Activated naive CD4-positive, alpha-beta T cell treated with anti-CD3 and anti-CD28 coated beads, Interleukin-2, amount 50 U/mL, for 72 hours (primary cell): ENCODE measurements at regions not wholly inside any gene's neighbourhood (a gene's known extent, or its start where the extent isn't known, plus 50 kb on each side); places are given as distances from the start of the nearest gene placed in this dataset.
"Not testable (repeated sequence)": the region's sequence is repeated elsewhere in the genome, so short reads cannot be mapped to it uniquely, and the experiment has no call there.

Source experiments
- ATAC-seq, 2 donors: fragments of 150-1000 bp; cut with Tn5 transposase; 2 replicates each; pipeline ENCODE4 v1.10.0; 2021; ENCODE audit warnings: mild to moderate bottlenecking in 2 of 2, moderate library complexity in 2 of 2
- DNase-seq, 2 donors: peaks; one replicate each; pipeline ENCODE4 v3.0.0; 2021 to 2022; ENCODE audit warnings: low spot score in 2 of 2
- H3K27ac Mint-ChIP-seq, 2 donors: one replicate each; pipeline ENCODE4 v1.8.0; 2022; ENCODE audit warnings: mild to moderate bottlenecking in 2 of 2, mixed read lengths in 2 of 2
- H3K36me3 Mint-ChIP-seq, 2 donors: one replicate each; pipeline ENCODE4 v1.8.0; 2022; ENCODE audit warnings: mixed read lengths in 2 of 2
- H3K9me3 Mint-ChIP-seq, 2 donors: one replicate each; pipeline ENCODE4 v1.8.0; 2022; ENCODE audit warnings: mixed read lengths in 2 of 2

DNA sequence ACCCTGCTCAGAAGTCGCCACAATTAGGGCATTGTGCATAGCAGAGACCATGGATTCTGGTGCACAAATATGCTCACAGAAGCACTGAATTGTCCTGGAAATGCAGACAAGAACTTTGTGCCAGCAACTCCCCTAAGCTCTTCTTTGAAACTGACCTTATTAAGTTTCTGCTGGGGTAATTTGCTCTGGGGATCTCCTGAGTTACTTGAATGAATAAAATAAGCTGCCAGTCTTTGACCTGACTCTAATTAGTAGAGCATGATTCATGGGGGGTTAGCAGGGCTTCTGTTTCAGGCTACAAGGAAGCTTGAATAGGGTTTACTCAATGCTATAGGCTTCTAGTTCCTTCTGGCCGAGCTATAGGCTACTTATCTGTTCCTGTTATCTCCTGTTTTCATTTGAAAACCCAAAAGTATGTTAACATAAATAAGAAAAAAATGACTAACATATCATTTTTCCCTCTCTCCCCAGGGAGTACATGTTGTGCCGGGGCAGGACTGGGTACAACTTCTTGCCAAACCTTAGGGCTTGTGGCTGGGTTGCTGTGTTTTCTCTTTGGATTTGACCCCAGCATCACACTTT lies 169.0 kb upstream of the TMEM229A start:
- Mint-ChIP-seq H3K9me3 (peaks cover 0 to 17% of the 10 kb centered on the region in 2 donors), H3K27ac (no peak overlapping the region), H3K36me3 (no peaks in the 10 kb centered on the region)
- DNase-seq: no peak
- no peak for ATAC-seq

DNA sequence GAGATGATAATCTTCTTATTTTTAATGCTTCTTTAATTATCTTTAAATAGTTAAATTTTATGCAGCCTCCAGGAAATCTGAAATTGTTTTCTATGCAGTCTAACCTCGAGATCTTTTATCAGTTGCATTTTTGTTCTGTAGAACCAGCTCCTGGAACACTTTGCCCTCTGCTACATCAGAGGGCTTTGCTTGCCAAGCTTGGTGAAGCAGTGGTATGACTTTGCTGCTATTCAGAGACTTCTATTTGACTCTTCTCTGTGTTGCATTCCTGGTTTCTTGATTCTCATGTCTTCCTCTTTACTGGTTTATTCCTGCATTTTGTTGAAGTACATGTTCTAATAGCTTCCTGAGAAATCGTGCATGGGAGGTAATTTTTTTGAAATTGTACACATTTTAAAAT lies 163.7 kb upstream of the TMEM229A start:
- Mint-ChIP-seq H3K9me3 (peaks cover 0 to 17% of the 10 kb centered on the region in 2 donors), H3K27ac (no peak overlapping the region), H3K36me3 (no peaks in the 10 kb centered on the region)
- ATAC-seq: no peak
- no peak for DNase-seq

DNA sequence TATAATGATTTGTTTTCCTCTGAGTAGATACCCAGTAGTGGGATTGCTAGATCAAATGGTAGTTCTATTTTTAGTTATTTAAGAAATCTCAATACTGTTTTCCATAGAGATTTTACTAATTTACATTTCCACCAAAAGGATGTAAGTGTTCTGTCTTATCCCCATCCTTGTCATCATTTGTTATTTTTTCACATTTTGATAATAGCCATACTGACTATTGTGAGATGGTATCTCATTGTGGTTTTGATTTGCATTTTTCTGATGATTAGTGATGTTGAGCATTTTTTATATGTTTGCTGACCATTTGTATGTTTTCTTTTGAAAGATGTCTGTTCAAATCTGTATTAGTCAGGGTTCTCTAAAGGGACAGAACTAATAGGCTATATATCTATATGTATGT lies 160.0 kb upstream of the TMEM229A start:
- Mint-ChIP-seq H3K9me3 (peaks cover 0 to 3% of the 10 kb centered on the region in 2 donors), H3K36me3 (no peaks in the 10 kb centered on the region), H3K27ac (no peak overlapping the region)
- ATAC-seq (no peak), DNase-seq (no peak)

DNA sequence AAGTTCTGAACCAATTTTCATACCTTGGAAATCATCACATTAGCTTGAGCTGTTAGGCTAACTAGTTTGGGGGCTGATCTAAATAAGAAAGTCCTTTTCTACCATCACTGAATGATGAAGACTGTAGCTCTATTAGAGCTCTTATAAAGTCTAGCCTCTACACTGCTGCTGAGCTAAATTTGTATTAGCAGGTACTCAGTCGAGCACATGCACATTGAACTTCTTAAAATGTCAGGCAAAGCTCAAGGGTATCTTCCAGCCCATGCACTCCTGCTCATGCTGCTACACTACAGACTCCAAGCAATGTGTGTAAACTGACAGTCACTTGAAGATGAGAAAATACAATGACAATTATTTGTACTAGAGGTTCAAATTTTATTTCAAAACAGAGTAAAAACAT lies 158.8 kb upstream of the TMEM229A start:
- no peak for ATAC-seq
- no peaks in the 10 kb centered on the region for H3K36me3 Mint-ChIP-seq
- no peak overlapping the region for H3K27ac Mint-ChIP-seq
- DNase-seq: no peak
- peaks cover 0 to 3% of the 10 kb centered on the region in 2 donors for H3K9me3 Mint-ChIP-seq

DNA sequence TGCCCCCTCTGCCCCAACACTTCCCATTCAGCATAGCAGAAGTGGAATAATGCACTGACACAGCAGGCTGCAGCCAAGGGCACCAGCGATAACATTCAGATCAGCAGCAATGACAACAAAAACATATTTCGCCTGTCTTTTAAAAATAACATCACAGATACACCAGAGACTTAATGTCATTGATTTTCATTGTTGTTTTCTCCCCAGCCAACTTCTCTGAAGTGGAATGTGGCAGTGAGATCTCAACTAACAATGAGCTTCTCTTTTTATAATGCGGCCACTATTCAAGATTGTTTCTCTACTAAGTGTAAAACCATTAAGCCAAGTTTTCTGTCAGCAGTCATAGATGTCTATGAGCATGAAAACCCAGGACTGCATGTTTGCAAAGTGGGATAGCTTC lies 158.2 kb upstream of the TMEM229A start:
- H3K27ac Mint-ChIP-seq: no peak overlapping the region
- ATAC-seq: no peak
- H3K9me3 Mint-ChIP-seq: peaks cover 0 to 3% of the 10 kb centered on the region in 2 donors
- no peaks in the 10 kb centered on the region for H3K36me3 Mint-ChIP-seq
- no peak for DNase-seq

DNA sequence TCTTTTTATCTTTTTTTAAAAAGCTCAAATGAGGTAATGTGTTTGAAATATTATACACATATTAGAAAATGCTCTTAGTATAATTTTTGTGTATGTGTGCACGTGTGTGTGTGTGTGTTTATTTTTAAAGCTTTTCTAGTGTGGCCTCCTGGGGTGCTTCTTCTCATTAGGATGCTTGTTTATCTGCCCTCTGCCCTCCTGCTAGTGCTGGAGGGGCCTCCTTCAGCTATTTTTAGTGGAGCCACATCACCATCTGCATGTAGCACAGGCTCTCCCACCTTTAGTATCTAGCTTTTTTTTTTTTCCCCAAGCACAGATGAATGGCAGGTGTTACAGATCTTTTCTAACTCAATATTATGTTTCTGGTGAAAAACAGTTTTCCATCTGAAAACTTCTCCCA lies 155.7 kb upstream of the TMEM229A start:
- H3K36me3 Mint-ChIP-seq: no peaks in the 10 kb centered on the region
- peaks cover 0 to 3% of the 10 kb centered on the region in 2 donors for H3K9me3 Mint-ChIP-seq
- ATAC-seq (no peak), DNase-seq (no peak)
- H3K27ac Mint-ChIP-seq: no peak overlapping the region

DNA sequence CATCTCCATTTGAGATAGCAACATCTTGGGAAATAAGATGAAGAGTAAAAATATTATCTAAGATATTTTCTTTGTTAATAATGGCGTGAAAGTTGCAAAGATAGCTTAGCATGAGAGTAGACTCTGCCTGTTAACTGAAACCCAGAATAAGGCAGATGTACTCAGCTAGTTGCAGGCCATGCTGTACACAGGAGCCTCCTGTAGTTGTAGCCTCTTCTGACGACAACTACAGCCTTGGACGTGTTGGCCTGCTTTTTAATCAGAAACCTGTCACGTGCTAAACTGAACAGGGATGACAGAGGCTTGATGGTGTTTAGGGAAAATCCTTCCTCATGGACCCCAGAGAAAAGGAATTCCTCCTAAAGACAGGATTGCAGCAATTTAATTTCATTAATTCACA lies 155.1 kb upstream of the TMEM229A start:
- no peaks in the 10 kb centered on the region for H3K36me3 Mint-ChIP-seq
- H3K9me3 Mint-ChIP-seq: peaks cover 0 to 3% of the 10 kb centered on the region in 2 donors
- no peak overlapping the region for H3K27ac Mint-ChIP-seq
- ATAC-seq (no peak), DNase-seq (no peak)

DNA sequence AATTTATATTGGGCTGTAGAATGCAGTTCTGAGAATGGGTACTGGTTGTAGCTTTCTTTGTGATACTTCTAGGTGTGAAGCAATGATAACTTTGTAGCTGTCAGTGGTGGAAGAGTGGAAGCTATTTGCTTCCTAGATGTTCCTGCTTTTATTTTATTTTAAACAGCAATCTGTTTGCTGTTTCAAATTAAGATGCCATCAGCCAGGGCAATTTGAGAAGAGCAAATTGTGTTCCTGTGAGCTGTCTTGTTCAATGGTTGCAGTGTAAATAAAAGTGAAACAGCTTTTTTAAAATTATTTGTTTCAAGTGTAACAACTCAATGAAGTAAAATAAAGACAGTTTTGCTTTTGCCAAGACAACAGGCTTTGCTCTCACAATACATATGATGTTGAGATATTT lies 150.8 kb upstream of the TMEM229A start:
- ATAC-seq (no peak), DNase-seq (no peak)
- H3K36me3 Mint-ChIP-seq: no peaks in the 10 kb centered on the region
- peaks cover 0 to 3% of the 10 kb centered on the region in 2 donors for H3K9me3 Mint-ChIP-seq
- H3K27ac Mint-ChIP-seq: no peak overlapping the region

DNA sequence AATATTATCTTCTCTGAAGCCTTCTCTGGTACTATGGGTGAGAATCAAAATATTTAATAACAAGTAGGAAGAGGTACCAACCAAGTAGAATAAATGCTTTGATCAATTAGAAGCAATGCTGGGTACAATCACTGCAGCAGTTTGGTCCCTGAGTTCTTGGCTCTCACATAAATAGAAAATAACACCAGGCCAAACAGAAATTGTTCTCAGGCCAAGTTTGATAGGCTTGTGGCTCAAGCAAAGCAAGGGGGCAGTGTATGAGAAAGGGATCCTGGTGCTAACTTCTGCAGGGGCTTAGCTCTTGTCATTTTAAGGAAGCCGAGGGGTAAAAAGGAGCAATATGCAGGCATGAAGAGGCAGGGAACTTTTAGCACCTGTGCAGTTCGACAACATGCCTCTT lies 146.8 kb upstream of the TMEM229A start:
- H3K36me3 Mint-ChIP-seq: no peaks in the 10 kb centered on the region
- ATAC-seq: no peak
- no peak overlapping the region for H3K27ac Mint-ChIP-seq

DNA sequence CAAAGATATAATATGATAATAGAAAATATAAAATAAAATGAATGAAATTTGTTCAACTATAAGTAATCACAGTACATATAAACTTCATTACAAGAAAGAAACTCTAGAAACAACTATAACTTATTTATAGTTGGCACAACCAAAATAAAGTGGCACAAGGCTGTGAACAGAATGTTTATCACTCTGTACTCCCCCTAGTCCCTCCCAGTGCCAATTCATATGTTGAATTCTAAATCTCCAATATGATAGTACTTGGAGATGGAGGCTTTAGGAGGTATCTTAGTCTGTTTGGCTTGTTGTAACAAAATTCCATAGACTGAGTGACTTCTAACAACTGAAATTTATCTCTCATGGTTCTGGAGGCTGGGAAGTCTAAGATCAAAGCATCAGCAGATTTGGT lies 145.0 kb upstream of the TMEM229A start:
- no peak overlapping the region for H3K27ac Mint-ChIP-seq
- ATAC-seq (no peak), DNase-seq (no peak)
- H3K9me3 Mint-ChIP-seq: peaks cover 7 to 10% of the 10 kb centered on the region in 2 donors
- no peaks in the 10 kb centered on the region for H3K36me3 Mint-ChIP-seq

More for the DNA sequence above, 146.8 kb upstream of the TMEM229A start:
- DNase-seq: no peak
- peaks cover 7 to 10% of the 10 kb centered on the region in 2 donors for H3K9me3 Mint-ChIP-seq

DNA sequence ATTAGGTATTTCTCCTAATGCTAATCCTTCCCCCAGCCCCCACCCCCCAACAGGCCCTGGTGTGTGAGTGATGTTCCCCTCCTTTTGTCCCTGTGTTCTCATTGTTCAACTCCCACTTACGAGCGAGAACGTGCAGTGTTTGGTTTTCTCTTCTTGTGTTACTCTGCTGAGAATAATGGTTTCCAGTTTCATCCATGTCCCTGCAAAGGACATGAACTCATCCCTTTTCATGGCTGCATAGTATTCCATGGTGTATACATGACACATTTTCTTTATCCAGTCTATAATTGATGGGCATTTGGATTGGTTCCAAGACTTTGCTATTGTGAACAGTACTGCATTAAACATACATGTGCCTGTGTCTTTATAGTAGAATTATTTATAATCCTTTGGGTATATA lies 138.9 kb upstream of the TMEM229A start:
- H3K36me3 Mint-ChIP-seq, ATAC-seq, DNase-seq, H3K27ac Mint-ChIP-seq: not testable (repeated sequence)
- peaks cover 16 to 19% of the 10 kb centered on the region in 2 donors for H3K9me3 Mint-ChIP-seq

DNA sequence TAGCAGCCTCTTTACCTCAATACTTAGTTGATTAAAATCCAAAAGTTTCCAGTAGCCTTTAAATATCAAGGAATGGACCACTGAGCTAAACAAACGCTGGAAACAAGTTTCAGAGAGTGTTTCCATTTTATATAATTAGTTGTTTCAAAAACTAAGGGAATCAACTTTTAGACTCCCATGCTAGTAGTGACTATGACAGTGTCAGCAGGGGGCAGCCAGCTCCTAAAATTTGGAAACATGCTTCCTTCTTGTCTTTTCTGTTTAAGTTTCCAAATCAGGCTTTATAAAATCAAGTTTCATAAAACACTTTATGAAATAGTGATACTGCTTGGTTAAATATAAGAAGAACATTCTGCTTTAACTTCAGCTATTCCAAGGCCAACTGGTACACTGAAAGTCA lies 138.2 kb upstream of the TMEM229A start:
- Mint-ChIP-seq H3K36me3 (no peaks in the 10 kb centered on the region), H3K9me3 (peaks cover 10 to 13% of the 10 kb centered on the region in 2 donors), H3K27ac (no peak overlapping the region)
- no peak for ATAC-seq
- DNase-seq: no peak

DNA sequence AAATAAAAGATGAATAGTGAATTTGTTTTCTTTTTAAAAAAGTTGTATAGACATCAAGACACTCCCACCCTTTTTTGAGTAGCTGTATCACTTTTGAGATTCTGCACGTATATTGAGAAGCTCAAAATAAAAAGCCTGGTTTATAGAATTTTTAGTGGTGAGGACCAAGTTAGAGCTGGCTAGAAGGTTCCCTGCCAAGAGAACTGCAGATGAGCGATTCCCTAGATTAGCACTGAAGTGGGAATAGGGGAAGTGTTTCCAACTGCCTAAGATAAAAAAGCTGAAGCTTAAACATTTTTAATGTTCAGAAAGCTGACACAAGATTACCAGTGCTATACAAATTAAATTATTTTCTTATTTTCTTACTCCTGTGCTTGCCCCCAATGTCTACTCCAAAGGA lies 135.7 kb upstream of the TMEM229A start:
- H3K9me3 Mint-ChIP-seq: peaks cover 10 to 12% of the 10 kb centered on the region in 2 donors
- H3K27ac Mint-ChIP-seq: no peak overlapping the region
- DNase-seq (no peak), ATAC-seq (no peak)
- H3K36me3 Mint-ChIP-seq: no peaks in the 10 kb centered on the region

DNA sequence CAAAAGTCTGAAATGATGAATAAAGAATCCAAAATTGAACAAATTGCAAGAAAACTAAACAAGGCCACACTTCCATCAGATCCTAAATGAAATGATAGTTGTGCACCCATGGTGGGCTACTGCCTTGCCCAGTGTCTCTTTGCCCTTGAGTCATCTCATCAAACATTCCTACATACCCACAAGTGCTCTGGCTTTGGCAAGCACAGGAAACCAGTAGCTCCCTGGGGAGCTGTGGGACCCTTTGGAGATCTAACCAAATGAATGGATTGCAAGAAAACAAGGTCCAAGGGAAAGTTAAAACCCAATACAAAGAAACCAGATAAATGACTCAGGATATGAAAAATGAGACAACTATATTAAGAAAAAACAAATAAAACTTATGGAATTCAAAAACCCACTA lies 129.8 kb upstream of the TMEM229A start:
- DNase-seq (no peak), ATAC-seq (no peak)
- no peak overlapping the region for H3K27ac Mint-ChIP-seq
- H3K36me3 Mint-ChIP-seq: no peaks in the 10 kb centered on the region
- H3K9me3 Mint-ChIP-seq: peaks cover 0 to 4% of the 10 kb centered on the region in 2 donors

DNA sequence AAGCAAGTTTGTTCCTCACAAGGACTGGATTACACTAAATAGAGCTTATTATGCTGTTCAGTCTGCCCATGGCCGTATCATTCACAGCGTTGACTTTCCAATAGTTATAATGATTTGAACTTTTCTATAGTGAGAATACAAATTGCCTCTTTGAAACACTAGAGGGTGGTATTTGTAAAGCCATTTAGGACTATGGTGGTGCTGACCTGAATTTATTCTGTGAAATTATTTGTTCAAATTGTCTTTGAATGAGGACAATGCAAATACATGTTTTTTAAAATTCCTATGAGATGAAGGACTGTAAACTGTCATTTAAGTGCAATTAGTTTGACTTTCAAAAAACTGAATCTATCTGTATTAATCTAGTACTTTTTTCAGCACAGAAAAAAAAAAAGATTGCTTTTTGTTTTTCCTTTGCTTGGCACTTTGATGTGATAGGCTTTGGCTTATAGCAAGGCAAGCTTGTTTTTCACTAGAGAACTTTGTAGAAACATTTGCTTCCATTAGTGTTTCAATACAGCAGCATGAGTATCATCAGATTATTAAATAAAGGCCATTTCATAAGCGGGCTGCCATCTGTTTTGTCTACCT lies 122.7 kb upstream of the TMEM229A start:
- DNase-seq (no peak), ATAC-seq (no peak)
- Mint-ChIP-seq H3K36me3 (no peaks in the 10 kb centered on the region), H3K9me3 (no peaks in the 10 kb centered on the region), H3K27ac (no peak overlapping the region)

DNA sequence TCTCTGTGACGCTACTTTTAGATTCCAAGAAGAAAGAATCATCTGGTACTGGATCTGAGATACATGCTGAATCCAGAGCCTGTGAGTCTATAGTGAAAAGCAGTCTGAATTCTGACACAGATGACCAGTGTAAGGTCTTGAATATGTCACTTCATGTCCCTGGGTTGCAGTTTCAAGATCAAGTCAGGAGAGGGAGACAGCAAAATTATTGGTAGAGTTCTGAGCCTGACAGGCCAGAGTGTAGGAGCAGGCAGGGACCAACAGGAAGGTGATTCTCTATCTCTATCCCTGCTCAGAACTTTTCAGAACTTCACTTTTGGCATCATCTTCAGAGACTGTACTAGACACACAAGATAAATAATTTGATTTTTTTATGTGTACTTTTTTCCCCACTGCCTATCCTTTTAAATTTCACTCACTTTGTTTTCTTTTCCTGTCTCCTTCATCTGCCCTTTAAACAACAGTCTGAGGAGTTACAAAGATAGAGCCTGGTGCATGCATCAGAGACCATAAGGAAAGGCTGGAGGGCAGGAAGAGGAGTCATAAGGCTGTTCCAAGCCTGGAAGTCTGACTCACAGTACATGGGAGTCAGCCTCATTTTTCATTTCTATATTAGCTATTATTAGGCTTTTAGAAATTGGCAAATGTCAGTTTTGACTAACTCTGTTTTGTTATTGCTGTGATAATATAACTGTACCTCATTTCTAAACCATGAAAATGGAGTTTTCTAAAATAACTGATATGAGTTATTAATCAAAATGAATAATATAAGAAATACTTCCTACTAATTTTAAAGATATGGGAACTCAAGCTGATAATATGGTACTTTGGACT lies 120.2 kb upstream of the TMEM229A start:
- no peak overlapping the region for H3K27ac Mint-ChIP-seq
- ATAC-seq: no peak
- H3K36me3 Mint-ChIP-seq: no peaks in the 10 kb centered on the region

DNA sequence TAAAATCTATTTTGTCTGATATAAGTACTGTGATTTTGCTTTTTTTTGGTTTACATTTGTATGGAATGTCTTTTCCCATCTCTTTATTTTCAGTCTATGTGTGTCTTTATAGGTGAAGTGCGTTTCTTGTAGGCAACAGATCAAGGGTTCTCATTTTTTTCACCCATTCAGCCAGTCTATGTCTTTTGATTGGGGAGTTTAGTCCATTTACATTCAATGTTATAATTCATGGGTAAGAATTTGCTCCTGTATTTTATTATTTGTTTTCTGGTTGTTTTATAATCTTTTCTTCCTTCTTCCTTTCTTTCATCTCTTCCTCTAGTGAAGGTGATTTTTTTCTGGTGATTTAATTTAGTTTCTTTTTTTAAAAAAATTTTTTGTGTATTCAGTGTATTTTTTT lies 104.8 kb upstream of the TMEM229A start:
- DNase-seq (no peak), ATAC-seq (no peak)
- Mint-ChIP-seq H3K27ac (no peak overlapping the region), H3K36me3 (no peaks in the 10 kb centered on the region), H3K9me3 (peaks cover 20 to 25% of the 10 kb centered on the region in 2 donors)

More for the DNA sequence above, 120.2 kb upstream of the TMEM229A start:
- no peak for DNase-seq
- no peaks in the 10 kb centered on the region for H3K9me3 Mint-ChIP-seq

DNA sequence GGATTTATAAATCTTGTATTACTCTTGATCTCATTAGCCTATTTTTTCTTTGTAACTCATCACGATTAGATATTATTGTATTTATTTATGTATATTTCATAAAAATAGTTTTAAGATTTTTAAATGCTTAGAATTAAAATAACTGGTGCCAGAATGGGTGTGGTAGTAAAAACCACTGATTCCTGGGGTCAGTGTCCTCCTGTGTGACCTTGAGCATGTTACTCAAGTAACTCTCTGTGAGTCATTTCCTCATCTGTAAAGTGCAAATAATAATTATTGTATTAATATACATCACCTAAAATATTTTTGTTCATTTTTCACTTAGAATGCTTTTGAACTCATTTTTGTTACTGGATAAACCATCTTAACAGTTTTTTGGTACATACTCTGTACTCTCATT lies 91.3 kb upstream of the TMEM229A start:
- Mint-ChIP-seq H3K27ac (no peak overlapping the region), H3K36me3 (no peaks in the 10 kb centered on the region), H3K9me3 (no peaks in the 10 kb centered on the region)
- DNase-seq (no peak), ATAC-seq (no peak)
